Naive thymus-derived CD4-positive, alpha-beta T cell (primary cell): ENCODE measurements at regions not wholly inside any gene's neighbourhood (a gene's known extent, or its start where the extent isn't known, plus 50 kb on each side); places are given as distances from the start of the nearest gene placed in this dataset.

Source experiments
- ATAC-seq: fragments of 150-1000 bp; cut with Tn5 transposase; 2 replicates; pipeline ENCODE4 v1.10.0; 2021; ENCODE audit warnings: mild to moderate bottlenecking, moderate library complexity
- CTCF ChIA-PET: fragments of 350-600 bp; sonication (Branson Sonifier 250); formaldehyde crosslinking; loops from one replicate; lab custom pipeline; 2021; ENCODE audit warnings: antibody characterized with exemption; lab: Charles Lee
- POLR2A ChIA-PET: fragments of 350-600 bp; sonication (Branson Sonifier 250); formaldehyde crosslinking; loops from one replicate; lab custom pipeline; 2021; ENCODE audit warnings: antibody characterized with exemption, inconsistent platforms; lab: Charles Lee
- DNase-seq, 9 donors: peaks; one replicate each; pipeline versions ENCODE4 v3.0.0 to v3.0.0-alpha.2; 2020 to 2022; ENCODE audit warnings: mixed read lengths in 1 of 9
- H3K27ac ChIP-seq: one replicate; pipeline ENCODE4 v1.7.0; 2013; ENCODE audit warnings: mild to moderate bottlenecking, low read depth, low read length, moderate library complexity
- H3K27me3 ChIP-seq, 2 donors: one replicate each; pipeline ENCODE4 v1.7.0; 2013; ENCODE audit warnings: low read length in 2 of 2, mild to moderate bottlenecking in 2 of 2, moderate library complexity in 2 of 2; ENCODE audit not compliant: control insufficient read depth in 2 of 2, insufficient read depth in 2 of 2
- H3K36me3 ChIP-seq, 3 experiments: 1 replicate in 2 of 3; 2 replicates in 1 of 3; pipeline ENCODE4 v1.7.0; 2013; ENCODE audit warnings: low read length in 3 of 3, mild to moderate bottlenecking in 3 of 3, moderate library complexity in 1 of 3; ENCODE audit not compliant: insufficient read depth in 3 of 3, control insufficient read depth in 2 of 3
- H3K4me1 ChIP-seq, 2 donors: one replicate each; pipeline ENCODE4 v1.7.0; 2013; ENCODE audit warnings: low read length in 2 of 2, mild to moderate bottlenecking in 2 of 2, moderate library complexity in 1 of 2; ENCODE audit not compliant: control insufficient read depth in 2 of 2, insufficient read depth in 2 of 2
- H3K4me3 ChIP-seq: 2 replicates; pipeline ENCODE4 v1.7.0; 2013; ENCODE audit warnings: mild to moderate bottlenecking, low read length
- H3K9me3 ChIP-seq, 3 experiments: 1 replicate in 2 of 3; 2 replicates in 1 of 3; pipeline ENCODE4 v1.7.0; 2013; ENCODE audit warnings: low read length in 3 of 3; ENCODE audit not compliant: control insufficient read depth in 2 of 3
- H3K27ac Mint-ChIP-seq, 9 donors: one replicate each; pipeline ENCODE4 v1.8.0; 2020 to 2022; ENCODE audit warnings: mixed read lengths in 9 of 9, mild to moderate bottlenecking in 8 of 9, moderate library complexity in 5 of 9, inconsistent platforms in 2 of 9
- H3K27me3 Mint-ChIP-seq, 5 donors: one replicate each; pipeline ENCODE4 v1.8.0; 2021 to 2022; ENCODE audit warnings: mixed read lengths in 5 of 5, mild to moderate bottlenecking in 1 of 5
- H3K36me3 Mint-ChIP-seq, 5 donors: one replicate each; pipeline ENCODE4 v1.8.0; 2020 to 2022; ENCODE audit warnings: mixed read lengths in 5 of 5, mild to moderate bottlenecking in 3 of 5, inconsistent platforms in 1 of 5
- H3K4me1 Mint-ChIP-seq, 7 donors: one replicate each; pipeline ENCODE4 v1.8.0; 2020 to 2022; ENCODE audit warnings: mixed read lengths in 7 of 7, mild to moderate bottlenecking in 3 of 7, inconsistent platforms in 1 of 7
- H3K4me3 Mint-ChIP-seq, 10 donors: one replicate each; pipeline ENCODE4 v1.8.0; 2020 to 2022; ENCODE audit warnings: mild to moderate bottlenecking in 10 of 10, mixed read lengths in 10 of 10, moderate library complexity in 6 of 10, inconsistent platforms in 2 of 10
- H3K9me3 Mint-ChIP-seq, 11 donors: one replicate each; pipeline ENCODE4 v1.8.0; 2020 to 2022; ENCODE audit warnings: mixed read lengths in 11 of 11, mild to moderate bottlenecking in 4 of 11, inconsistent platforms in 1 of 11, moderate library complexity in 1 of 11
- intact Hi-C, 2 donors: fragments of 100-400 bp; cut with micrococcal nuclease; formaldehyde crosslinking; loops; one replicate each; pipeline ENCODE4 v1.15.1; 2023

DNA sequence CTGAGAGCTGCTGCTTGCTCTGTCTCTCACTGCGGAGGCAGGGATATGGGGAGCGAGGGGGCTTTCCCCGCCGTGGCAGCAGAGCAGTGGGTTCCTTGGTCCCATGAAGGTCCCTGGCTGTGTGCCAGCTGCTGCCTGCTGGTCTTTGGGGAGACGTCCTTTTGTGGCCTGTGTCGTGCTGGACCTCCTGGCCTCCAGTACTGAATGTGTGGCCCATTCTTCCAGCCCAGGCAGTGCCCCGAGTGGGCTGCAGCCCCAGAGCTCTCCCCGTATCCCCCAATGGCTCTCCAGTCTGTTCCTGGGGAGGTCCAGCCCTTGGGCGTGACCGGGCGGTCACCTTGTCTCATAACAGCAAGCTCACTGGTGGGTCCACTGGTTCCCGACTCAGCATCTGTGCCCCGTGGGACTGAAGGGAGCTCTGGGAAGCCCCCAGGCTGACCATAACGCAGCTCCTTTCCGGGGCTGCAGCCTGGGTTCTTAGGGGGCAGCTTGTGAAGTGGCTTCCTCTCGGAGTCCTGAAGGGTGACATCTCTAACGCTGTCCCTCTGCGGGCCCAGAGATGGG lies 115.6 kb downstream of the SMIM20 start:
- Mint-ChIP-seq H3K4me3 (no peak overlapping the region), H3K4me1 (peaks cover 0 to 13% (median 0%) of the 10 kb centered on the region in 7 donors), H3K27me3 (peaks cover 0 to 26% (median 12%) of the 10 kb centered on the region in 5 donors), H3K36me3 (no peaks in the 10 kb centered on the region), H3K27ac (no peak overlapping the region), H3K9me3 (no peaks in the 10 kb centered on the region)
- ChIA-PET CTCF (no interaction called here), POLR2A (no interaction called here)
- Histone ChIP-seq H3K4me1 (no peaks in the 10 kb centered on the region), H3K27ac (no peak overlapping the region), H3K4me3 (no peak overlapping the region), H3K36me3 (no peaks in the 10 kb centered on the region), H3K27me3 (peaks cover 0 to 4% of the 10 kb centered on the region in 2 donors), H3K9me3 (no peaks in the 10 kb centered on the region)
- no peak for DNase-seq
- no peak for ATAC-seq
- intact Hi-C loops: loop anchor here (2.0 to 5.0 kb wide), 2 partner anchors 981 to 983 kb away; no protein-coding TSS in a partner anchor

DNA sequence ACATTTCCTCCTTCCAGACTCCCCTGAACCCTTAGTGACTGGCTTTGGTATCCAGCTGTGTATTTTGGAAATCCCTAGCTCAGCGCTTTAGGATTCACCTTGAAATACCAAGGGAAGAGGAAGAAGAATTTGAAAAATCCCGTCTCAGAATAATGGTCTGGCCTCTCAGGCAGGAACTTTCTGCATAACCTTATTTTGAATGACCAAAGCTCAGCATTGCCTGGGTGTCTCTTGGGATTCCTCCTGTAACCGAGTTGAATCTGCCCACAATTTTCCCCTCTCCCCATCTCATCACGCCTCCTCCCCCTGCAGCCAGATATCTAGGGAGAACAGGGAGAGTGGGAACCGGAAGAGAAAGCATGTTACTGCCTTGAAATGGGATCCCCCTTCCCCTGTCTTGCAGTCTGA lies 116.2 kb downstream of the SMIM20 start:
- CTCF ChIA-PET: no interaction called here
- ATAC-seq: no peak

DNA sequence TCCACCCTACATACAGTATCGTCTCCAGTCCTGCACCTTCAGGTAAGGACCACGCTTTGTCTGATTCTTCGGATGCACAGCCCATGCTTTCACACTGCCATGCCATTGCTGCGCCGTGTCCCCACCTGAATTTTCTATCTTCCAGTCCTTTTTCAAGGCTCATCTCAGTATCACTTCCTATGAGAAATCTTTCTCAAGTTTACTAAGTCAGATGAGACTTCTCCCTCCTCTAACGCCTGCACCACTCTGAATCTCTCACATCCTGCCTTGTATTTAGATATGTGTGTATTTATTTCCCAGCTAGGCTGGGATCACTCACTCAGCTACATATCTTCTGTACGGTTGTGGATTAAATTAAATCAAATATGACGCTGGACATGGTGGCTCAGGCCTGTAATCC lies 116.8 kb downstream of the SMIM20 start:
- Mint-ChIP-seq H3K4me1 (peaks cover 0 to 18% (median 0%) of the 10 kb centered on the region in 7 donors), H3K36me3 (no peaks in the 10 kb centered on the region), H3K27me3 (peaks cover 0 to 26% (median 12%) of the 10 kb centered on the region in 5 donors), H3K27ac (no peak overlapping the region), H3K9me3 (no peaks in the 10 kb centered on the region), H3K4me3 (no peak overlapping the region)
- no peaks in the 10 kb centered on the region for H3K36me3 ChIP-seq
- H3K4me3 ChIP-seq: no peak overlapping the region
- no peak overlapping the region for H3K27ac ChIP-seq
- no peaks in the 10 kb centered on the region for H3K4me1 ChIP-seq
- H3K9me3 ChIP-seq: no peaks in the 10 kb centered on the region
- no peak for DNase-seq
- no peak for ATAC-seq
- intact Hi-C loops: no loop called here
- POLR2A ChIA-PET: no interaction called here
- CTCF ChIA-PET: no interaction called here
- peaks cover 0 to 4% of the 10 kb centered on the region in 2 donors for H3K27me3 ChIP-seq

More for the DNA sequence above, 116.2 kb downstream of the SMIM20 start:
- Histone ChIP-seq H3K4me1 (no peaks in the 10 kb centered on the region), H3K4me3 (no peak overlapping the region), H3K9me3 (no peaks in the 10 kb centered on the region), H3K36me3 (no peaks in the 10 kb centered on the region), H3K27ac (no peak overlapping the region), H3K27me3 (peaks cover 0 to 4% of the 10 kb centered on the region in 2 donors)
- peaks cover 0 to 26% (median 12%) of the 10 kb centered on the region in 5 donors for H3K27me3 Mint-ChIP-seq
- no peak overlapping the region for H3K4me3 Mint-ChIP-seq
- intact Hi-C loops: no loop called here
- no peaks in the 10 kb centered on the region for H3K36me3 Mint-ChIP-seq
- POLR2A ChIA-PET: no interaction called here
- no peaks in the 10 kb centered on the region for H3K9me3 Mint-ChIP-seq
- no peak for DNase-seq
- peaks cover 0 to 17% (median 0%) of the 10 kb centered on the region in 7 donors for H3K4me1 Mint-ChIP-seq
- H3K27ac Mint-ChIP-seq: no peak overlapping the region

DNA sequence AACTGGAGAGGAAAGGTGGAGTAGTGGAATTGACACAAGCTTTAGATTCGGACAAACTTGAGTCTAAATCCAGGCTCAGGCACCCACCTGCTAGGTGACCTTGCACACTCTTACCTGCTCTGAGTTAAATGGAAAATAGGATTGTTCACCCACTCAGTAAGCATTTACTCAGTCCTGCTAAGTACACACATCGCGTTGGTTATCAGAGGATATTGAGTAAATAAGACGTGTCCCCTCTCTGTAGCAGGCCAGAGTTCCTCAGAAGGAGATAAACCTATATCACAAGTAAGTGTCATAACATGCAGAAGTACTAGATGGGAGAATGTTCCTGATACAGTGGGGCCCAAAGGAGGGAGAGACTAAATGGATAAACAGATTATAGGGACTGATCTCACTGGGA lies 117.7 kb downstream of the SMIM20 start:
- Mint-ChIP-seq H3K4me3 (no peak overlapping the region), H3K9me3 (no peaks in the 10 kb centered on the region), H3K4me1 (peaks cover 0 to 18% (median 0%) of the 10 kb centered on the region in 7 donors), H3K27ac (no peak overlapping the region), H3K27me3 (peaks cover 0 to 23% (median 12%) of the 10 kb centered on the region in 5 donors), H3K36me3 (no peaks in the 10 kb centered on the region)
- Histone ChIP-seq H3K9me3 (no peaks in the 10 kb centered on the region), H3K4me3 (no peak overlapping the region), H3K4me1 (no peaks in the 10 kb centered on the region), H3K27me3 (peaks cover 0 to 4% of the 10 kb centered on the region in 2 donors), H3K27ac (no peak overlapping the region), H3K36me3 (no peaks in the 10 kb centered on the region)
- intact Hi-C loops: no loop called here
- DNase-seq (no peak), ATAC-seq (no peak)
- ChIA-PET CTCF (no interaction called here), POLR2A (no interaction called here)

- no peaks in the 10 kb centered on the region for H3K36me3 Mint-ChIP-seq
- ATAC-seq (no peak), DNase-seq (no peak)
- H3K27ac Mint-ChIP-seq: no peak overlapping the region
- Histone ChIP-seq H3K27ac (no peak overlapping the region), H3K36me3 (no peaks in the 10 kb centered on the region), H3K4me3 (no peak overlapping the region), H3K4me1 (no peaks in the 10 kb centered on the region), H3K9me3 (no peaks in the 10 kb centered on the region), H3K27me3 (peaks cover 0 to 4% of the 10 kb centered on the region in 2 donors)
- POLR2A ChIA-PET: no interaction called here
- peaks cover 0 to 18% (median 12%) of the 10 kb centered on the region in 5 donors for H3K27me3 Mint-ChIP-seq
- no peaks in the 10 kb centered on the region for H3K9me3 Mint-ChIP-seq
- no peak overlapping the region for H3K4me3 Mint-ChIP-seq
- intact Hi-C loops: no loop called here
- CTCF ChIA-PET: no interaction called here
- peaks cover 0 to 18% (median 0%) of the 10 kb centered on the region in 7 donors for H3K4me1 Mint-ChIP-seq
Observed at GRCh38 chr4:26032142-26032541, 118.1 kb downstream of the SMIM20 start.

DNA sequence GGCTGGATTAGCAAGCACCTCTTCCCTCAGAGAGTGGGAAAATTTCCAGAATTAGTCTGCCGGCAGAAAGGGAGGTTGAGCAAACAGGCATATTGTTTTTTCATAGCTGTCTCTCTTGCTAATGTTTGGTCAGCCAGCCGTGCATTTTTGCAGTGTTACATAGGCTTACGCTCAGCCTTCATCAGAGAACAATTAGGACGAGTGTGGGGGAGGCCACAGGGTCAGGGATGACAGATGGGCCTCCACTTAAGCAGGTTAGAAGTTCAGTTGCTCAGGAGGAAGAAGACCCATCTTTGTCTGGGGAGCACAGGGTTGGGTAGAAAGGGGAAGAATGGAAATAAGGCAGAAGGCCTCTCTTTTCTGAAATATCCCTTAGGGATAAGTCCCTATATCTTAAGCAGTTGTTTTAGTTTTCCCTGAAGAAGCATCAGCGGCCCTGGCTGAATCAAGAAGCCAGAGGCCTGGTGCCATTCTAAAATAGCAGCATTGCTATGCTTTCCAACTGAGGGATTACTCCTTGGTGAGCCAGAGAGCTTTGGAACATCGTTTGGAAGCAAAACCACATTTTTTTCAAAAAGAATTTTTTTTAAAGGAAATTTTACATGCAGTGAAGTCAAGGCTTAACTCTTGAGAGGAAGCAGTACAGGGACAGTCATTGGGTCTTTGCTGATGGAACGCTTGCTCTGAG lies 118.8 kb downstream of the SMIM20 start:
- no peak for ATAC-seq
- POLR2A ChIA-PET: no interaction called here
- intact Hi-C loops: no loop called here
- Histone ChIP-seq H3K36me3 (no peaks in the 10 kb centered on the region), H3K27me3 (peaks cover 0 to 4% of the 10 kb centered on the region in 2 donors), H3K27ac (no peak overlapping the region), H3K4me1 (no peaks in the 10 kb centered on the region), H3K4me3 (no peak overlapping the region), H3K9me3 (no peaks in the 10 kb centered on the region)
- Mint-ChIP-seq H3K9me3 (no peaks in the 10 kb centered on the region), H3K27me3 (peaks cover 0 to 18% (median 12%) of the 10 kb centered on the region in 5 donors), H3K27ac (no peak overlapping the region), H3K4me3 (no peak overlapping the region), H3K4me1 (peaks cover 0 to 18% (median 0%) of the 10 kb centered on the region in 7 donors), H3K36me3 (peaks cover 0 to 2% (median 0%) of the 10 kb centered on the region in 5 donors)
- CTCF ChIA-PET: interaction anchor here (1.4 kb wide), 1 partner anchor 292 kb away, joined by 5 read pairs; no protein-coding TSS in a partner anchor
- DNase-seq: no peak
